GM12878 (cell line): ENCODE measurements at regions not wholly inside any gene's neighbourhood (a gene's known extent, or its start where the extent isn't known, plus 50 kb on each side); places are given as distances from the start of the nearest gene placed in this dataset.

ENCODE experiments used
- E2F4 ChIP-seq: IDR thresholded peaks from 2 replicates; pipeline ENCODE4 v1.6.1; 2012; ENCODE audit warnings: low read depth, low read length, improper control_type of control experiment
- KLF5 ChIP-seq: fragments of 450-650 bp; IDR thresholded peaks from 2 replicates; pipeline ENCODE4 v1.6.1; 2014; ENCODE audit warnings: mild to moderate bottlenecking; ENCODE audit not compliant: partially characterized antibody
- MXI1 ChIP-seq: fragments of 150-350 bp; IDR thresholded peaks from 2 replicates; pipeline ENCODE4 v1.6.1; 2011; ENCODE audit warnings: low read depth, mild to moderate bottlenecking, inconsistent platforms, low read length, improper control_type of control experiment
- MYB ChIP-seq: fragments of 150-350 bp; IDR thresholded peaks from 2 replicates; pipeline ENCODE4 v1.6.1; 2014; ENCODE audit warnings: mild to moderate bottlenecking, low read depth, low read length, borderline replicate concordance
- MYC ChIP-seq: IDR thresholded peaks from 2 replicates; pipeline ENCODE4 v1.6.1; 2011; ENCODE audit warnings: mild to moderate bottlenecking, low read length, moderate library complexity, inconsistent platforms; ENCODE audit not compliant: insufficient read depth, insufficient replicate concordance, insufficient read length, severe bottlenecking
- PAX8 ChIP-seq: fragments of 450-650 bp; IDR thresholded peaks from 2 replicates; pipeline ENCODE4 v1.6.1; 2017; ENCODE audit warnings: mild to moderate bottlenecking, moderate library complexity
- POLR2AphosphoS5 ChIP-seq: IDR thresholded peaks from 2 replicates; pipeline ENCODE4 v1.6.1; 2011; ENCODE audit warnings: mild to moderate bottlenecking, low read length, inconsistent platforms
- TAF1 ChIP-seq: IDR thresholded peaks from 2 replicates; pipeline ENCODE4 v1.6.1; 2011; ENCODE audit warnings: mild to moderate bottlenecking, low read depth, low read length, borderline replicate concordance
- TF ChIP-seq, protein P1 (sequence below), 3 experiments: IDR thresholded peaks in 2 of 3; conservative IDR thresholded peaks in 1 of 3; 2 replicates each; pipeline ENCODE4 v1.5.1; 2011; ENCODE audit warnings: low read depth in 3 of 3, low read length in 3 of 3, mild to moderate bottlenecking in 3 of 3, control low read depth in 2 of 3, moderate library complexity in 2 of 3, inconsistent platforms in 1 of 3, mixed read lengths in 1 of 3; ENCODE audit not compliant: control insufficient read depth in 2 of 3, insufficient read depth in 1 of 3; ENCODE audit errors: extremely low read depth in 1 of 3

DNA sequence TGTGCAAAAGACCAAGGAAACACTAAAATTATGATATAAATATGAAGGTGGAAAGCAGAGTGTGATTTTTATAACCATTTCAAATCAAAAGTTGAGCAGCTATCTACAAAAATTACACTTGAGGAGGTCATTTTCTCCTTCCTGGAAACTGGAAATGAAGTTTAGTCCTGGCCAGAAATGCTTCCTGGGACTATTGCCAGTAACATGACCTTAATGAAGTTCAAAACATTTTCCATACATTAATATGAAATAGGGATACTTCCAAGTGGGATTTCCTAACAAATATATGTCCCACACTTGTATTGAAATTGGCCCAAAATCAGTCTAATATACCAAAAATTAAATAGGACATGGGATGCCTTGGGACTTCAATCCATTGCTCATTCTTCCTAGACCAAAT is 1556.8 kb upstream of the MIR17HG start:
- TF ChIP-seq, protein P1, sequence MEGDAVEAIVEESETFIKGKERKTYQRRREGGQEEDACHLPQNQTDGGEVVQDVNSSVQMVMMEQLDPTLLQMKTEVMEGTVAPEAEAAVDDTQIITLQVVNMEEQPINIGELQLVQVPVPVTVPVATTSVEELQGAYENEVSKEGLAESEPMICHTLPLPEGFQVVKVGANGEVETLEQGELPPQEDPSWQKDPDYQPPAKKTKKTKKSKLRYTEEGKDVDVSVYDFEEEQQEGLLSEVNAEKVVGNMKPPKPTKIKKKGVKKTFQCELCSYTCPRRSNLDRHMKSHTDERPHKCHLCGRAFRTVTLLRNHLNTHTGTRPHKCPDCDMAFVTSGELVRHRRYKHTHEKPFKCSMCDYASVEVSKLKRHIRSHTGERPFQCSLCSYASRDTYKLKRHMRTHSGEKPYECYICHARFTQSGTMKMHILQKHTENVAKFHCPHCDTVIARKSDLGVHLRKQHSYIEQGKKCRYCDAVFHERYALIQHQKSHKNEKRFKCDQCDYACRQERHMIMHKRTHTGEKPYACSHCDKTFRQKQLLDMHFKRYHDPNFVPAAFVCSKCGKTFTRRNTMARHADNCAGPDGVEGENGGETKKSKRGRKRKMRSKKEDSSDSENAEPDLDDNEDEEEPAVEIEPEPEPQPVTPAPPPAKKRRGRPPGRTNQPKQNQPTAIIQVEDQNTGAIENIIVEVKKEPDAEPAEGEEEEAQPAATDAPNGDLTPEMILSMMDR (IDR thresholded peaks at IDR 0.05 in 2 of 3, conservative IDR thresholded peaks at IDR 0.05 in 1 of 3; ENCODE audit: control insufficient read depth in 2 of 3, extremely low read depth in 1 of 3, insufficient read depth in 1 of 3, low read depth in 3 of 3, low read length in 3 of 3), result no peak
- TF ChIP-seq E2F4 (no peak), KLF5 (no peak), POLR2AphosphoS5 (no peak), TAF1 (no peak), MYB (no peak), PAX8 (no peak), MXI1 (no peak), MYC (no peak)
